GM12878 (cell line): ENCODE measurements at regions not wholly inside any gene's neighbourhood (a gene's known extent, or its start where the extent isn't known, plus 50 kb on each side); places are given as distances from the start of the nearest gene placed in this dataset.

Experiments
- ATAC-seq: fragments of 200-7000 bp; cut with Tn5 transposase; 3 replicates; pipeline ENCODE4 v1.9.1; 2020; ENCODE audit warnings: mild to moderate bottlenecking, moderate library complexity
- BruUV-seq: library from RNA; stranded (reverse); fragments of 400-500 nt; replicated peaks from 2 replicates; lab custom pipeline; 2021; lab: Mats Ljungman, UMichigan
- CTCF ChIA-PET: fragments of 300-600 bp; sonication (Branson Sonifier 250); formaldehyde crosslinking; extraction: SDS; loops from one replicate; lab custom pipeline; 2021; ENCODE audit warnings: inconsistent platforms; lab: Yijun Ruan, JAX
- POLR2A ChIA-PET: fragments of 350-600 bp; formaldehyde crosslinking; extraction: SDS; loops from one replicate; lab custom pipeline; 2021; ENCODE audit warnings: inconsistent platforms; lab: Charles Lee
- RAD21 ChIA-PET: fragments of 300-600 bp; sonication (Branson Sonifier 250); formaldehyde crosslinking; loops from one replicate; lab custom pipeline; 2023; ENCODE audit warnings: antibody characterized with exemption; ENCODE audit not compliant: unreplicated experiment; lab: Charles Lee
- SMC1A ChIA-PET: fragments of 300-600 bp; sonication (Branson Sonifier 250); formaldehyde crosslinking; loops from one replicate; lab custom pipeline; 2023; ENCODE audit not compliant: unreplicated experiment, uncharacterized antibody; lab: Charles Lee
- DNase-seq: peaks from one replicate; pipeline ENCODE4 v3.0.0-alpha.2; 2011; ENCODE audit warnings: low read depth, low spot score
- FAIRE-seq: peaks from 3 replicates; lab custom pipeline; 2011; peaks lifted over from hg19 to GRCh38; lab: Jason Lieb, UNC
- H2AFZ ChIP-seq: 2 replicates; pipeline ENCODE4 v1.6.0; 2011; ENCODE audit warnings: low read depth, low read length, control low read depth; ENCODE audit not compliant: control insufficient read depth
- H3K27ac ChIP-seq: 2 replicates; pipeline ENCODE4 v1.5.1; 2011; ENCODE audit warnings: control low read depth; ENCODE audit not compliant: control insufficient read depth, insufficient read depth
- H3K27me3 ChIP-seq, 2 experiments: replicated peaks in 1 of 2; 2 replicates each; pipeline versions ENCODE4 v1.6.0 to v1.6.1; 2011; ENCODE audit warnings: low read length in 1 of 2; ENCODE audit not compliant: control insufficient read depth in 2 of 2, insufficient read depth in 2 of 2
- H3K36me3 ChIP-seq, 2 experiments: 2 replicates each; pipeline ENCODE4 v1.5.1; 2011; ENCODE audit warnings: low read length in 1 of 2; ENCODE audit not compliant: control insufficient read depth in 2 of 2, insufficient read depth in 2 of 2
- H3K4me1 ChIP-seq: 2 replicates; pipeline ENCODE4 v1.6.1; 2011; ENCODE audit warnings: mild to moderate bottlenecking, low read length, moderate library complexity, mixed read lengths; ENCODE audit not compliant: control insufficient read depth, insufficient read depth
- H3K4me2 ChIP-seq: 2 replicates; pipeline ENCODE4 v1.6.0; 2011; ENCODE audit warnings: control low read depth; ENCODE audit not compliant: control insufficient read depth, insufficient read depth
- H3K4me3 ChIP-seq: fragments of 200-600 bp; sonication (generic); 2 replicates; pipeline ENCODE4 v1.5.1; 2016
- H3K79me2 ChIP-seq: 2 replicates; pipeline ENCODE4 v1.6.0; 2011; ENCODE audit warnings: low read length; ENCODE audit not compliant: control insufficient read depth, insufficient read depth
- H3K9ac ChIP-seq: 2 replicates; pipeline ENCODE4 v1.8.0; 2011; ENCODE audit warnings: low read length, control low read depth, mixed read lengths; ENCODE audit not compliant: control insufficient read depth, insufficient read depth
- H3K9me3 ChIP-seq: replicated peaks from 3 replicates; pipeline ENCODE4 v1.5.1; 2011; ENCODE audit warnings: mild to moderate bottlenecking, low read length; ENCODE audit not compliant: control insufficient read depth, insufficient read depth
- H4K20me1 ChIP-seq: 2 replicates; pipeline ENCODE4 v1.6.0; 2011; ENCODE audit not compliant: control insufficient read depth, insufficient read depth
- BHLHE40 ChIP-seq, 2 experiments: fragments of 450-650 bp in 1 of 2; IDR thresholded peaks; 2 replicates each; pipeline ENCODE4 v1.6.1; 2011 to 2017; ENCODE audit warnings: low read depth in 2 of 2, borderline replicate concordance in 1 of 2, improper control_type of control experiment in 1 of 2, low read length in 1 of 2, mild to moderate bottlenecking in 1 of 2
- CREB1 ChIP-seq: IDR thresholded peaks from 2 replicates; pipeline ENCODE4 v1.6.1; 2012; ENCODE audit warnings: low read depth, mild to moderate bottlenecking, inconsistent platforms
- DPF2 ChIP-seq: fragments of 450-650 bp; IDR thresholded peaks from 2 replicates; pipeline ENCODE4 v1.6.1; 2017; ENCODE audit warnings: mild to moderate bottlenecking
- GATAD2B ChIP-seq: fragments of 450-650 bp; conservative IDR thresholded peaks from 2 replicates; pipeline ENCODE4 v1.6.1; 2017; ENCODE audit warnings: low read depth, mild to moderate bottlenecking, moderate library complexity
- HDAC6 ChIP-seq: fragments of 200-600 bp; sonication (generic); IDR thresholded peaks from one replicate; pipeline ENCODE4 v1.8.0; 2017; ENCODE audit warnings: antibody characterized with exemption; ENCODE audit not compliant: unreplicated experiment
- JUND ChIP-seq: IDR thresholded peaks from 2 replicates; pipeline ENCODE4 v1.6.1; 2012; ENCODE audit warnings: low read depth, mild to moderate bottlenecking, low read length, improper control_type of control experiment, moderate library complexity
- KAT2A ChIP-seq: conservative IDR thresholded peaks from 2 replicates; pipeline ENCODE4 v1.6.1; 2011; ENCODE audit warnings: low read depth, low read length; ENCODE audit not compliant: control insufficient read depth
- MEF2B ChIP-seq: fragments of 450-650 bp; IDR thresholded peaks from 2 replicates; pipeline ENCODE4 v1.6.1; 2018; ENCODE audit warnings: mild to moderate bottlenecking, moderate library complexity; ENCODE audit not compliant: partially characterized antibody, poor library complexity, severe bottlenecking
- MYC ChIP-seq: IDR thresholded peaks from 2 replicates; pipeline ENCODE4 v1.6.1; 2011; ENCODE audit warnings: mild to moderate bottlenecking, low read length, moderate library complexity, inconsistent platforms; ENCODE audit not compliant: insufficient read depth, insufficient replicate concordance, insufficient read length, severe bottlenecking
- RB1 ChIP-seq: fragments of 450-650 bp; formaldehyde crosslinking; IDR thresholded peaks from 2 replicates; pipeline ENCODE4 v1.6.1; 2017; ENCODE audit warnings: mild to moderate bottlenecking, borderline replicate concordance
- SIN3A ChIP-seq: IDR thresholded peaks from 2 replicates; pipeline ENCODE4 v1.6.1; 2012; ENCODE audit warnings: low read depth, low read length, improper control_type of control experiment
- SP1 ChIP-seq: IDR thresholded peaks from one replicate; pipeline ENCODE4 v1.6.1; 2011; ENCODE audit warnings: low read depth, low read length
- TARDBP ChIP-seq: IDR thresholded peaks from 2 replicates; pipeline ENCODE4 v1.6.1; 2016; ENCODE audit warnings: borderline replicate concordance
- TBL1XR1 ChIP-seq: IDR thresholded peaks from 2 replicates; pipeline ENCODE4 v1.6.1; 2012; ENCODE audit warnings: low read depth, low read length, improper control_type of control experiment
- TCF12 ChIP-seq: IDR thresholded peaks from 2 replicates; pipeline ENCODE4 v1.6.1; 2011; ENCODE audit warnings: low read depth, mild to moderate bottlenecking, low read length
- TCF3 ChIP-seq: IDR thresholded peaks from 2 replicates; pipeline ENCODE4 v1.6.1; 2012; ENCODE audit warnings: low read depth, mild to moderate bottlenecking, low read length, borderline replicate concordance; ENCODE audit not compliant: insufficient read depth
- ZBED1 ChIP-seq: IDR thresholded peaks from 2 replicates; pipeline ENCODE4 v1.6.1; 2016; ENCODE audit warnings: borderline replicate concordance
- ZNF384 ChIP-seq: IDR thresholded peaks from 2 replicates; pipeline ENCODE4 v1.6.1; 2012; ENCODE audit warnings: low read depth, mild to moderate bottlenecking, low read length, improper control_type of control experiment, borderline replicate concordance
- WGBS: methylation state at CpG from one replicate; pipeline ENCODE4 v1.1.6; 2016; ENCODE audit warnings: low lambda C conversion rate; ENCODE audit not compliant: insufficient replicate concordance, insufficient coverage; ENCODE audit errors: missing lambda C conversion rate; 5-methylcytosine and 5-hydroxymethylcytosine counted together
- in situ Hi-C: fragments of 300-500 bp; cut with MboI; formaldehyde crosslinking; loops from 9 replicates; pipeline ENCODE4 v1.14.3; 2018; ENCODE audit warnings: mixed read lengths
- intact Hi-C: fragments of 100-400 bp; cut with micrococcal nuclease; formaldehyde crosslinking; loops from one replicate; pipeline ENCODE4 v1.14.2; 2022; ENCODE audit not compliant: unreplicated experiment
- TF ChIP-seq, protein P1 (sequence below): fragments of 450-650 bp; formaldehyde crosslinking; IDR thresholded peaks from 2 replicates; pipeline ENCODE4 v1.4.0; 2020; ENCODE audit warnings: mild to moderate bottlenecking, moderate library complexity
- TF ChIP-seq, protein P2 (sequence below): IDR thresholded peaks from 2 replicates; pipeline ENCODE4 v1.6.1; 2011; ENCODE audit warnings: borderline replicate concordance, low read depth, mild to moderate bottlenecking, moderate library complexity, mixed read lengths, low read length; ENCODE audit not compliant: insufficient read depth; ENCODE audit errors: extremely low read length

DNA sequence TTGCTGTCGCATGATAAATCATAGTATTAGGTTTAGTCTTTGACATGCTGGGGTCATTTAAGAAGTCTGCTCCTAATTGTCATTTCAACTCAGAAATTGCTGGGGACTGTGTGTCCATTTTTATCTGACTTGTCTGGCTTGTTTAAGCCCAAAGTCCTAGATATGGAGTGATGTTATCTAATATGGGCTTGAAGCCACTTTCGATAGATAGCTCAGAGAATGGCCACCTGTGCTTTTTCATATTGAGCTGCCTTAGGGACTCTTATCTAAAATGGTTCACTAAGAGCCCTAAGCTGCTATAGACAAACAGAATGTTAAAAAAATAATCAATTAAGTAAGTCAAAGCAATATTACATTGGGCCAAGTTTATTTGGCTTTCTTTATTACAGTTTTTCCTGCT, 81.6 kb upstream of the CNTNAP4 start (continued):
- TF ChIP-seq, protein P1, sequence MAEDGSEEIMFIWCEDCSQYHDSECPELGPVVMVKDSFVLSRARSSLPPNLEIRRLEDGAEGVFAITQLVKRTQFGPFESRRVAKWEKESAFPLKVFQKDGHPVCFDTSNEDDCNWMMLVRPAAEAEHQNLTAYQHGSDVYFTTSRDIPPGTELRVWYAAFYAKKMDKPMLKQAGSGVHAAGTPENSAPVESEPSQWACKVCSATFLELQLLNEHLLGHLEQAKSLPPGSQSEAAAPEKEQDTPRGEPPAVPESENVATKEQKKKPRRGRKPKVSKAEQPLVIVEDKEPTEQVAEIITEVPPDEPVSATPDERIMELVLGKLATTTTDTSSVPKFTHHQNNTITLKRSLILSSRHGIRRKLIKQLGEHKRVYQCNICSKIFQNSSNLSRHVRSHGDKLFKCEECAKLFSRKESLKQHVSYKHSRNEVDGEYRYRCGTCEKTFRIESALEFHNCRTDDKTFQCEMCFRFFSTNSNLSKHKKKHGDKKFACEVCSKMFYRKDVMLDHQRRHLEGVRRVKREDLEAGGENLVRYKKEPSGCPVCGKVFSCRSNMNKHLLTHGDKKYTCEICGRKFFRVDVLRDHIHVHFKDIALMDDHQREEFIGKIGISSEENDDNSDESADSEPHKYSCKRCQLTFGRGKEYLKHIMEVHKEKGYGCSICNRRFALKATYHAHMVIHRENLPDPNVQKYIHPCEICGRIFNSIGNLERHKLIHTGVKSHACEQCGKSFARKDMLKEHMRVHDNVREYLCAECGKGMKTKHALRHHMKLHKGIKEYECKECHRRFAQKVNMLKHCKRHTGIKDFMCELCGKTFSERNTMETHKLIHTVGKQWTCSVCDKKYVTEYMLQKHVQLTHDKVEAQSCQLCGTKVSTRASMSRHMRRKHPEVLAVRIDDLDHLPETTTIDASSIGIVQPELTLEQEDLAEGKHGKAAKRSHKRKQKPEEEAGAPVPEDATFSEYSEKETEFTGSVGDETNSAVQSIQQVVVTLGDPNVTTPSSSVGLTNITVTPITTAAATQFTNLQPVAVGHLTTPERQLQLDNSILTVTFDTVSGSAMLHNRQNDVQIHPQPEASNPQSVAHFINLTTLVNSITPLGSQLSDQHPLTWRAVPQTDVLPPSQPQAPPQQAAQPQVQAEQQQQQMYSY (CRISPR knock-in tag) = no peak
- TF ChIP-seq DPF2 (no peak), KAT2A (no peak), MEF2B (no peak), TCF12 (no peak), ZBED1 (no peak), BHLHE40 (IDR thresholded peaks at IDR 0.05; ENCODE audit: borderline replicate concordance in 1 of 2, low read depth in 2 of 2, low read length in 1 of 2) (no peak), JUND (no peak), TBL1XR1 (no peak), RB1 (no peak)

GRCh38 chr16:76197900-76198299, 79.3 kb upstream of the CNTNAP4 start:
- intact Hi-C loops = no loop called here
- SMC1A ChIA-PET = no interaction called here
- FAIRE-seq (no peak), ATAC-seq (no peak), DNase-seq (no peak)
- Histone ChIP-seq H3K4me3 (no peak overlapping the region), H3K9me3 (no peaks in the 10 kb centered on the region), H3K4me2 (no peak overlapping the region), H2AFZ (no peak overlapping the region), H3K9ac (no peak overlapping the region), H3K27me3 (no peaks in the 10 kb centered on the region), H3K27ac (no peak overlapping the region), H3K79me2 (no peaks in the 10 kb centered on the region), H3K36me3 (no peaks in the 10 kb centered on the region), H3K4me1 (no peaks in the 10 kb centered on the region), H4K20me1 (no peaks in the 10 kb centered on the region)
- CTCF ChIA-PET = no interaction called here
- RAD21 ChIA-PET = no interaction called here
- 0% methylated on average over 1 of the region's 1 CpG for WGBS
- POLR2A ChIA-PET = no interaction called here
- no TSS peak for BruUV-seq
- in situ Hi-C loops = no loop called here
- TF ChIP-seq SP1 (no peak), TCF3 (no peak), TARDBP (no peak), CREB1 (no peak), ZNF384 (no peak), SIN3A (no peak), MYC (no peak), HDAC6 (no peak), GATAD2B (no peak)
- TF ChIP-seq, protein P2, sequence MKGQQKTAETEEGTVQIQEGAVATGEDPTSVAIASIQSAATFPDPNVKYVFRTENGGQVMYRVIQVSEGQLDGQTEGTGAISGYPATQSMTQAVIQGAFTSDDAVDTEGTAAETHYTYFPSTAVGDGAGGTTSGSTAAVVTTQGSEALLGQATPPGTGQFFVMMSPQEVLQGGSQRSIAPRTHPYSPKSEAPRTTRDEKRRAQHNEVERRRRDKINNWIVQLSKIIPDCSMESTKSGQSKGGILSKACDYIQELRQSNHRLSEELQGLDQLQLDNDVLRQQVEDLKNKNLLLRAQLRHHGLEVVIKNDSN = no peak
